Daoy (cell line): ENCODE measurements at regions not wholly inside any gene's neighbourhood (a gene's known extent, or its start where the extent isn't known, plus 50 kb on each side); places are given as distances from the start of the nearest gene placed in this dataset.
"Not testable (repeated sequence)": the region's sequence is repeated elsewhere in the genome, so short reads cannot be mapped to it uniquely, and the experiment has no call there.

Experiments
- DNase-seq: peaks from one replicate; pipeline ENCODE4 v3.0.0-alpha.2; 2015; ENCODE audit warnings: low read depth

GRCh38 chr21:24007592-24007991 lies 1599.7 kb downstream of the MRPL39 start:
- DNase-seq, result no peak

- DNase-seq, result no peak
These were observed 1620.3 kb downstream of the MRPL39 start for GRCh38 chr21:23986987-23987386.

GRCh38 chr21:23986214-23986613 lies 1621.1 kb downstream of the MRPL39 start:
- DNase-seq, result no peak

- no peak for DNase-seq
These were observed 1624.7 kb downstream of the MRPL39 start for GRCh38 chr21:23982546-23982945.

DNA sequence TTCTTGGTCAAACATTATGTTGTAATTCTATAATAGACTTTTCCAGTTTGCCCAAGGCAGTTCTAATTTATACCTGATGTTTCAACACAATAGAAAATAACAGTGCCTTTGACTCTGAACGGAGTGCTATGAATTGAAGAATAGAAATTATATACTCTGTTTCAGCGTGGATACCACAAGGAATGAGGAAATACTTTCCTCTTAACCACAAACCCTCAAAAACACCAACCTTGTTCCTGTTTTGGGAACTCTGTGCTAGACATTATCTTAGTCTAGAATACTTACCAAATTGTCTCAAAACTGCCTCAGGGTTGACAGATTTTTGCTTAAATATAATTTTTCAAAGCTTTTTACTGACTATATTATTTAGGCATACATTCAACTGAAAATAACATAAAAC lies 1629.3 kb downstream of the MRPL39 start:
- no peak for DNase-seq

GRCh38 chr21:23968722-23969647 lies 1638.3 kb downstream of the MRPL39 start:
- peak; percentile 20 for DNase-seq

DNA sequence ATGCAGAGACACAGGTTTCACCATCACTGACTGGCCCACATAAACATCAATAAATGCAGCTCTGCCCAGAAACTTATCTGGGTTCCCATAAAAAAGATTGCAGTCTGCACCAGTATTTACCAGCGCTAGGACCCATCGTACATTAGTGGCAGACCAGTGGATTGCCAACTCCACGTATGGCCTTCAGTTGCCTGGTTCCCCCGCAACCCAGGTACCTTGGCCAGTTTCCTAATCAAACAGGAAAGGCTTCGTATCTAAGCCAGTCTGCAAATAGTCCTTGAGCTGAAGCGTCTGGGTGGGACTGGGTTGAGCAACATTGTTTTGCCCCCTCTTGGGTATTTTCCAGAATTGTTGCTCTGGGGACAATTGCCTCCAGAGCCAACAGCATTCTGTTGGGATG lies 1639.3 kb downstream of the MRPL39 start:
- no peak for DNase-seq

DNA sequence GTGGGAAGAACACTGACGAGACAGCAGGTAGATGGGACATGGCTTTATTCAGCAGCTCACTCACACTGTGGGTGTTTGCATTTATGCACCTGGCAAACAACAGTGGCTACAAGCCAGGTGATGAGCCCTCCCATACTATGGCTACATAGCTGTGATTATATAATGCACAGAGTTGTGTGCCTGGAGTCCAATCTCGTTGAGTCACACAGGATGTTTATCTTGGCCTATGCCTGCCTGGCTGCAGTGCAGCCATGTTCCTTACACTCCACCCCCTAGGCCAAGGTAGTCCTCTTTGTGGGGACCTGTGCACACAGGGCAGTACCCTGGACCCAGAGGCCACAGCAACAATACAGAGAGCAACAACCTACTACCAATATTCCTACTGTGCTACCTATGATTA lies 1643.8 kb downstream of the MRPL39 start:
- no peak for DNase-seq

DNA sequence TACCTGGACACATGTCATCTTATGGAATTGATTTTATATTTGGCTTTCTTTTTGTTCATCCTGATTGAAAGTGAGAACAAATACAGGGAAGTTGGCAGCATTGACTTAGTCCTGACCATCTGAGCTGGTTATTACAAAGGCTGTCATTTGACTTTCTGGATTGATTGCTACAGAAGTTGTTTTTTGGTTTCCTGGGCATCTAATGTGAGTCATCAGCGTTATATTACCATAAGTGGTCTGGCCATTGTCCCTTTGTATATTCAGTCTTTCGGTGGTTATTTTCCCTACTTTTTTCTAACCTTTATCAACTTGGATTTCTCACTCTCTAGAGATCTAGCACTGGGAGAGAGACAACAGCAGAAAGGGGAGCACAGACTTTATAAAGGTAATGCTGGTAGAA lies 1646.5 kb downstream of the MRPL39 start:
- no peak for DNase-seq

DNA sequence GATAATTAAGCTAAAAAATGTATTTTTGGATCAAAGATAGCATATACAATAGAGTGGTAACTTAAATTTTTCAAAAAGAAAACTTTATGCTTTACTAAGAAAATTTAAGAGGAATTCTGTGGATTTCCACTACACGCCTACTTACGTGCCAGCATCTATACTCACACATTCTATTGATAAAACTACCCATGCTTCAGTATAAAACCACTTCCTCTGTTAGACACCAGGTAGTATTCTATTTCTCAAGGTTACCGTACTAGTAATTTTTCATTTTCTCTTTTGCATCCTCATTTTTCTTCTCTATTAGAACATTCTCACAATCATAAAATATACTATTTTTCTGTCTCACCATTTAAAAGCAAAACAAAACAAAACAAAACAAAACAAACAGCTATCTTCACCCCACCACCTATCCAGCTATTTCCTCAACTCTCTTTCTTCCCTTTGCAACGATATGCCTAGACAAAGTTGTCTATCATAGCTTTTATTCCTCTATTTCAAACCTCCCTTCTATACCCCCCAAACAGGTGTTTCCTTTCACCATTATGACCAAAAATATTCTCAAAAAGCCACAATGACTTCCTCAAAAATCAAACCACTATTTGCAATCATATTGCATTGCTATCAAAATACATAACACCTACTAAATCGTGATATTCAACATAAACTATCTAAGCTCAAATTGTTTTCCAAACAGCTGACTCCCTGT lies 1652.0 kb downstream of the MRPL39 start:
- DNase-seq, result no peak

- no peak for DNase-seq
These were observed 1655.0 kb downstream of the MRPL39 start for GRCh38 chr21:23952269-23952668.

DNA sequence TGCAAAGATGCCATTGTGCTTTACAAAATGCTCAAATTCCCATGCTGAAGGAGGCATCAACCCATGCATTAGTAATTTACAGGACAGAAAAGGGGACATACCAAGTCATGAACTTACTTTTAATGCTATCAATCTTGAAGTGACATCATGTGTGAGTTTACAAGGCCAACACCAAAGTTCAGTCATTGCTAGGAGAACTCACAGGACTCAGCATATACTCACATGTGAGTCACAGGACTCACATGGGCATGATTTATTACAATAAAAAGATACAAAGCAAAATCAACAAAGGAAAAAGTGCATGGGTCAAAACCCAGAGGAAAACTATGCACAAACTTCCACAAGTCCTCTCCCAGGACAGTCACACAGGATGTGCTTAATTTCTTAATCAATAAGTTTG lies 1656.0 kb downstream of the MRPL39 start:
- DNase-seq, result no peak

- no peak for DNase-seq
These were observed 1656.9 kb downstream of the MRPL39 start for GRCh38 chr21:23950344-23950743.

DNA sequence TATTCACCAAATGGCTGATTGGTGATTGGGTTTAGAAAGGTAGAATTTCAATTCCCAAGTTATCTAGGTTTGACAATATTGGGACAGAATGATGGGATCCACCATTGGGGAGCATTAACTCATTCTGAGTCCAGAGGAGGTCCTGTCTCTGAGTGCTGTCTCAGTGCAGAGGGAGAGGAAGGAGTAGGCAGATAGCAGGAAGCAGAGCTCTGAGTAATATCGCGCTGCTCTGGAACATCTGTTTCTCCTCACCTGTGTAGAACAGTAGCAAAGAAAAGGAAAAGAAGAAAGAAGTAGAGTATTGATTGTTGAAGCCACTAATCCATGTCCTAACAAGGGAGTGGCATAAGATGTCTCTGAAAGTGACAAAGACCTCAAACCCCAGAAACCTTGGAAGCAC lies 1657.8 kb downstream of the MRPL39 start:
- no peak for DNase-seq

GRCh38 chr21:23939369-23940065 lies 1667.8 kb downstream of the MRPL39 start:
- DNase-seq, result no peak

DNA sequence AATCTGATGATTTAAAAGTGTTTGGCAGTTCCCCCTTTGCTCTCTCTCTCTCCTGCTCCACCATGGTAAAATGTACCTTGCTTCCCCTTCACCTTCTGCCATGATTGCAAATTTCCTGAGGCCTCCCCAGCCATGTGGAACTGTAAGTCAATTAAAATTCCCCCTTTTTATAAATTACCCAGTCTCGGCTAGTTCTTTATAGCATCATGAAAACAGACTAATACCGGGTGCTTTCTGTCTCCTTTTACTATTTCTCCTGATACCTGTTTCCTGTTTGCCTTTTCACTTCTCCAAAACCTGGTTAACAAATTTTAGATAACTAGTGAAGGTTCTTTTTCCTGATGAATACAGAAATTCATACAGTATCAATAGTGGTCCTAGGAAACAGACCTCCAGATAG lies 1670.3 kb downstream of the MRPL39 start:
- no peak for DNase-seq

GRCh38 chr21:23936224-23936623 lies 1671.1 kb downstream of the MRPL39 start:
- DNase-seq, result no peak

DNA sequence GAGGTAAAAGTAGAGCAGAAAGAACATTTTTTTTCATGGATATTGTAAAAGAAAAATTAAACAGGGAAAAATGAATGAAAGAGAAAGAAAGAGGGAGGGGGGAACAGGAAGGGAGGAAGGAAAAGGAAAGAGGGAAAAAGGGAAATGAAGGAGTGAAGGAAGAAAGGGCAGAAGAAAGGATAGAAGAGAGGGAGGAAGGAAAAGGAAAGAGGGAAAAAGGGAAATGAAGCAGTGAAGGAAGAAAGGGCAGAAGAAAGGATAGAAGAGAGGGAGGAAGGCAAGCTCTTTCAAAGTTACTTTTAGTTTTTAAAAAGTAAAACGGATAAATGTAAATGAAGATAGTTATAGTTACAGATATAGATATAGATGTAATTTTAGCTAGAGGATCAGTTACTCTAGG lies 1676.7 kb downstream of the MRPL39 start:
- no peak for DNase-seq

DNA sequence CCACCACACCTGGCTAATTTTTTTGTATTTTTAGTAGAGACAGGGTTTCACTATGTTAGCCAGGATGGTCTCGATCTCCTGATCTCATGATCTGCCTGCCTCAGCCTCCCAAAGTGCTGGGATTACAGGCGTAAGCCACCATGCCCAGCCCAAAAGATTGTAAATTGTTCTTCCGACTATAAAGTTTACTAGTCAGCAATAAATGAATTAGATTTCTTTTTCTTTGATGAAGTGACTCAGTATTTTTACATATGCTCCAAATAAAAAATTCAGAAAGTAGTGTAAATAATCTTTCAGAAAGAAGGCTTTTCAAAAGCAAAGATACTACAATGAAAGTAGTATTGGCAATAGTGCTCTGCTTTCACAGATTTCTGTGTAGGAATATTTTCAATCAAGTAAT lies 1680.9 kb downstream of the MRPL39 start:
- DNase-seq, result not testable (repeated sequence)

GRCh38 chr21:23921670-23922418 lies 1685.4 kb downstream of the MRPL39 start:
- no peak for DNase-seq

DNA sequence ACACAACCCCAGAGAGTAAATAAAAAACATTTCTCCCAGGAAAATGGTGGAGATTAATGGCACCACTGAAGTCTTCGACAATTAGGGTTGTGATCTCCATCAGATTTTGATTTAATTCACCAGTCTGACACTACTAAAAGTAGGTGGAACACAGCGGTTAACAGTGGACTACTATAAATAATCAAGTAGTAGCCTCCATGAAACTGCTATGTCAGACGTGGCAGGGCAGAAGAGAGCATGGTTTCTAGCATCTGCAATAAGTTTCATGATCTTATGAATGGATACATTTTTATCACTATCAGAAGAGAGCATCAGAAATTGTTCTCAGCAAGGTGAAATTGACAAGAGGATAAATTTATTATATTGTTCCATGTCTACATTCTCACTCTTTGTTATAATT lies 1706.6 kb downstream of the MRPL39 start:
- DNase-seq, result no peak

DNA sequence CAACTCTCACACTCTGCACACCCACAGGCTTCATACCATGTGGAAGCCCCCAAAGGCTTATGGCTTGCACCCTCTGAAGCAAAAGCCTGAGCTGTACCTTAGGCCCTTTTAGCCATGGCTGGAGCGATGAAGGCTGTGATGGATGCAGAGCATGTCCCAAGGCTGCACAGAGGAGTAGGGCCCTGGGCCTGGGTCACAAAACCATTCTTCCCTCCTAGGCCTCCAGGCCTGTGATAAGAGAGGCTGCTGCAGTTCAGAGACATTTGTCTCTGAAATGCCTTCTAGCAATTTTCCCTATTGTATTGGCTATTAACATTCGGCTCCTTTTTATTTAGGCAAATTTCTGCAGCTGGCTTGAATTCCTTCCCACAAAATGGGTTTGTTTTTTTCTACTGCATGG lies 1707.7 kb downstream of the MRPL39 start:
- DNase-seq, result no peak
